ENCODE measurements at regions not wholly inside any gene's neighbourhood (a gene's known extent, or its start where the extent isn't known, plus 50 kb on each side); places are given as distances from the start of the nearest gene placed in this dataset.

- no peak for TF ChIP-seq CTCF (IDR thresholded peaks at IDR 0.05)
- no peak for TF ChIP-seq POLR2A (IDR thresholded peaks at IDR 0.05)
These were observed 229.9 kb upstream of the HDAC4 start for GRCh38 chr2:239630618-239631286.

Data from testis (tissue), 2 donors.